ENCODE measurements at regions not wholly inside any gene's neighbourhood (a gene's known extent, or its start where the extent isn't known, plus 50 kb on each side); places are given as distances from the start of the nearest gene placed in this dataset.

- Histone ChIP-seq H3K4me3 (no peak overlapping the region), H3K9me3 (replicated peaks; ENCODE audit: control insufficient read depth, insufficient read depth, low read length) (no peaks in the 10 kb centered on the region), H3K27ac (ENCODE audit: control insufficient read depth, insufficient read depth) (no peak overlapping the region), H4K20me1 (ENCODE audit: control insufficient read depth, insufficient read depth) (no peaks in the 10 kb centered on the region), H3K36me3 (ENCODE audit: control insufficient read depth in 2 of 2, insufficient read depth in 2 of 2, low read length in 1 of 2) (no peaks in the 10 kb centered on the region), H3K4me2 (ENCODE audit: control insufficient read depth, insufficient read depth) (no peak overlapping the region), H3K79me2 (ENCODE audit: control insufficient read depth, insufficient read depth, low read length) (no peaks in the 10 kb centered on the region), H3K9ac (ENCODE audit: control insufficient read depth, insufficient read depth, low read length) (no peak overlapping the region), H3K4me1 (ENCODE audit: control insufficient read depth, insufficient read depth, low read length) (no peaks in the 10 kb centered on the region), H3K27me3 (replicated peaks in 1 of 2; ENCODE audit: control insufficient read depth in 2 of 2, insufficient read depth in 2 of 2, low read length in 1 of 2) (no peaks in the 10 kb centered on the region), H2AFZ (ENCODE audit: control insufficient read depth, low read depth, low read length) (no peak overlapping the region)
- in situ Hi-C loops (cut with MboI) = no loop called here
- CTCF ChIA-PET = interaction anchor here (1.9 kb wide), 1 partner anchor 548 kb away, joined by 4 read pairs; no protein-coding TSS in a partner anchor
- RAD21 ChIA-PET (ENCODE audit: unreplicated experiment) = no interaction called here
- SMC1A ChIA-PET (ENCODE audit: uncharacterized antibody, unreplicated experiment) = no interaction called here
- intact Hi-C loops (cut with micrococcal nuclease; ENCODE audit: unreplicated experiment) = loop anchor here (10.0 kb wide), 1 partner anchor 744 kb away; no protein-coding TSS in a partner anchor
- ATAC-seq (no peak), FAIRE-seq (no peak), DNase-seq (ENCODE audit: low read depth, low spot score) (no peak)
- POLR2A ChIA-PET = no interaction called here
- no TSS peak for BruUV-seq (replicated peaks)
- 36% methylated on average over 5 of the region's 5 CpGs for WGBS (ENCODE audit: insufficient coverage, insufficient replicate concordance, low lambda C conversion rate, missing lambda C conversion rate)
- TF ChIP-seq, protein P1, sequence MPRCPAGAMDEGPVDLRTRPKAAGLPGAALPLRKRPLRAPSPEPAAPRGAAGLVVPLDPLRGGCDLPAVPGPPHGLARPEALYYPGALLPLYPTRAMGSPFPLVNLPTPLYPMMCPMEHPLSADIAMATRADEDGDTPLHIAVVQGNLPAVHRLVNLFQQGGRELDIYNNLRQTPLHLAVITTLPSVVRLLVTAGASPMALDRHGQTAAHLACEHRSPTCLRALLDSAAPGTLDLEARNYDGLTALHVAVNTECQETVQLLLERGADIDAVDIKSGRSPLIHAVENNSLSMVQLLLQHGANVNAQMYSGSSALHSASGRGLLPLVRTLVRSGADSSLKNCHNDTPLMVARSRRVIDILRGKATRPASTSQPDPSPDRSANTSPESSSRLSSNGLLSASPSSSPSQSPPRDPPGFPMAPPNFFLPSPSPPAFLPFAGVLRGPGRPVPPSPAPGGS (IDR thresholded peaks at IDR 0.05; ENCODE audit: borderline replicate concordance, insufficient read depth, low read depth, low read length, poor library complexity, severe bottlenecking) = no peak
- TF ChIP-seq RBBP5 (conservative IDR thresholded peaks at IDR 0.05) (no peak), YBX1 (IDR thresholded peaks at IDR 0.05) (no peak), BRCA1 (IDR thresholded peaks at IDR 0.05; ENCODE audit: low read depth, low read length) (no peak), BCLAF1 (IDR thresholded peaks at IDR 0.05) (no peak), POU2F2 (IDR thresholded peaks at IDR 0.05; ENCODE audit: borderline replicate concordance, low read depth, low read length) (no peak), JUND (IDR thresholded peaks at IDR 0.05; ENCODE audit: low read depth, low read length) (no peak), ZBTB4 (CRISPR knock-in tag; IDR thresholded peaks at IDR 0.05) (no peak), ZNF622 (IDR thresholded peaks at IDR 0.05) (no peak), NFYB (IDR thresholded peaks at IDR 0.05; ENCODE audit: insufficient read depth, low read depth, low read length) (no peak), CHD4 (IDR thresholded peaks at IDR 0.05) (no peak), MTA2 (IDR thresholded peaks at IDR 0.05; ENCODE audit: low read depth) (no peak), DPF2 (IDR thresholded peaks at IDR 0.05) (no peak), RELA (IDR thresholded peaks at IDR 0.05; ENCODE audit: borderline replicate concordance, partially characterized antibody) (no peak)
- TF ChIP-seq, protein P2, sequence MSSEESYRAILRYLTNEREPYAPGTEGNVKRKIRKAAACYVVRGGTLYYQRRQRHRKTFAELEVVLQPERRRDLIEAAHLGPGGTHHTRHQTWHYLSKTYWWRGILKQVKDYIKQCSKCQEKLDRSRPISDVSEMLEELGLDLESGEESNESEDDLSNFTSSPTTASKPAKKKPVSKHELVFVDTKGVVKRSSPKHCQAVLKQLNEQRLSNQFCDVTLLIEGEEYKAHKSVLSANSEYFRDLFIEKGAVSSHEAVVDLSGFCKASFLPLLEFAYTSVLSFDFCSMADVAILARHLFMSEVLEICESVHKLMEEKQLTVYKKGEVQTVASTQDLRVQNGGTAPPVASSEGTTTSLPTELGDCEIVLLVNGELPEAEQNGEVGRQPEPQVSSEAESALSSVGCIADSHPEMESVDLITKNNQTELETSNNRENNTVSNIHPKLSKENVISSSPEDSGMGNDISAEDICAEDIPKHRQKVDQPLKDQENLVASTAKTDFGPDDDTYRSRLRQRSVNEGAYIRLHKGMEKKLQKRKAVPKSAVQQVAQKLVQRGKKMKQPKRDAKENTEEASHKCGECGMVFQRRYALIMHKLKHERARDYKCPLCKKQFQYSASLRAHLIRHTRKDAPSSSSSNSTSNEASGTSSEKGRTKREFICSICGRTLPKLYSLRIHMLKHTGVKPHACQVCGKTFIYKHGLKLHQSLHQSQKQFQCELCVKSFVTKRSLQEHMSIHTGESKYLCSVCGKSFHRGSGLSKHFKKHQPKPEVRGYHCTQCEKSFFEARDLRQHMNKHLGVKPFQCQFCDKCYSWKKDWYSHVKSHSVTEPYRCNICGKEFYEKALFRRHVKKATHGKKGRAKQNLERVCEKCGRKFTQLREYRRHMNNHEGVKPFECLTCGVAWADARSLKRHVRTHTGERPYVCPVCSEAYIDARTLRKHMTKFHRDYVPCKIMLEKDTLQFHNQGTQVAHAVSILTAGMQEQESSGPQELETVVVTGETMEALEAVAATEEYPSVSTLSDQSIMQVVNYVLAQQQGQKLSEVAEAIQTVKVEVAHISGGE (CRISPR knock-in tag; IDR thresholded peaks at IDR 0.05) = no peak
Measured at GRCh38 chr12:59088673-59089072, 168.4 kb upstream of the LRIG3 start.

Measured in GM12878 (cell line).